Ascending aorta (tissue), 2 donors: ENCODE measurements at regions not wholly inside any gene's neighbourhood (a gene's known extent, or its start where the extent isn't known, plus 50 kb on each side); places are given as distances from the start of the nearest gene placed in this dataset.

Experiments used
- DNase-seq, 2 donors: peaks; one replicate each; pipeline ENCODE4 v3.0.0-alpha.2; 2019; ENCODE audit warnings: low spot score in 2 of 2
- H3K27ac ChIP-seq, 2 donors: fragments of 200-600 bp; sonication (generic); one replicate each; pipeline ENCODE4 v1.5.1; 2016 to 2017; ENCODE audit warnings: mild to moderate bottlenecking in 1 of 2
- H3K27me3 ChIP-seq: fragments of 200-600 bp; sonication (generic); one replicate; pipeline ENCODE4 v1.5.1; 2017
- H3K36me3 ChIP-seq, 2 donors: fragments of 200-600 bp; sonication (generic); one replicate each; pipeline ENCODE4 v1.5.1; 2016
- H3K4me1 ChIP-seq, 2 donors: fragments of 200-600 bp; sonication (generic); one replicate each; pipeline ENCODE4 v1.5.1; 2016 to 2017; ENCODE audit warnings: mild to moderate bottlenecking in 1 of 2
- H3K4me3 ChIP-seq, 2 donors: fragments of 200-600 bp; sonication (generic); one replicate each; pipeline ENCODE4 v1.5.1; 2016 to 2017; ENCODE audit warnings: mild to moderate bottlenecking in 1 of 2
- H3K9me3 ChIP-seq, 2 donors: fragments of 200-600 bp; sonication (generic); one replicate each; pipeline ENCODE4 v1.5.1; 2016
- intact Hi-C: fragments of 100-400 bp; cut with DNase I; formaldehyde crosslinking; loops from one replicate; pipeline ENCODE4 v1.15.1; 2023
- TF ChIP-seq, protein P1 (sequence below), 3 experiments: fragments of 200-600 bp in 2 of 3; fragments of 450-650 bp in 1 of 3; sonication (generic) in 2 of 3; IDR thresholded peaks; one replicate each; pipeline ENCODE4 v1.5.1; 2016 to 2019; ENCODE audit warnings: antibody characterized with exemption in 3 of 3, mild to moderate bottlenecking in 1 of 3, moderate library complexity in 1 of 3

- Histone ChIP-seq H3K4me3 (no peak overlapping the region), H3K9me3 (no peaks in the 10 kb centered on the region), H3K27ac (no peak overlapping the region), H3K27me3 (no peaks in the 10 kb centered on the region), H3K36me3 (no peaks in the 10 kb centered on the region), H3K4me1 (no peaks in the 10 kb centered on the region)
- intact Hi-C loops = no loop called here
- TF ChIP-seq, protein P1, sequence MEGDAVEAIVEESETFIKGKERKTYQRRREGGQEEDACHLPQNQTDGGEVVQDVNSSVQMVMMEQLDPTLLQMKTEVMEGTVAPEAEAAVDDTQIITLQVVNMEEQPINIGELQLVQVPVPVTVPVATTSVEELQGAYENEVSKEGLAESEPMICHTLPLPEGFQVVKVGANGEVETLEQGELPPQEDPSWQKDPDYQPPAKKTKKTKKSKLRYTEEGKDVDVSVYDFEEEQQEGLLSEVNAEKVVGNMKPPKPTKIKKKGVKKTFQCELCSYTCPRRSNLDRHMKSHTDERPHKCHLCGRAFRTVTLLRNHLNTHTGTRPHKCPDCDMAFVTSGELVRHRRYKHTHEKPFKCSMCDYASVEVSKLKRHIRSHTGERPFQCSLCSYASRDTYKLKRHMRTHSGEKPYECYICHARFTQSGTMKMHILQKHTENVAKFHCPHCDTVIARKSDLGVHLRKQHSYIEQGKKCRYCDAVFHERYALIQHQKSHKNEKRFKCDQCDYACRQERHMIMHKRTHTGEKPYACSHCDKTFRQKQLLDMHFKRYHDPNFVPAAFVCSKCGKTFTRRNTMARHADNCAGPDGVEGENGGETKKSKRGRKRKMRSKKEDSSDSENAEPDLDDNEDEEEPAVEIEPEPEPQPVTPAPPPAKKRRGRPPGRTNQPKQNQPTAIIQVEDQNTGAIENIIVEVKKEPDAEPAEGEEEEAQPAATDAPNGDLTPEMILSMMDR (IDR thresholded peaks at IDR 0.05) = no peak
- DNase-seq = no peak
Observed at GRCh38 chr5:165616490-165617405, 2111.3 kb downstream of the MAT2B start.

DNA sequence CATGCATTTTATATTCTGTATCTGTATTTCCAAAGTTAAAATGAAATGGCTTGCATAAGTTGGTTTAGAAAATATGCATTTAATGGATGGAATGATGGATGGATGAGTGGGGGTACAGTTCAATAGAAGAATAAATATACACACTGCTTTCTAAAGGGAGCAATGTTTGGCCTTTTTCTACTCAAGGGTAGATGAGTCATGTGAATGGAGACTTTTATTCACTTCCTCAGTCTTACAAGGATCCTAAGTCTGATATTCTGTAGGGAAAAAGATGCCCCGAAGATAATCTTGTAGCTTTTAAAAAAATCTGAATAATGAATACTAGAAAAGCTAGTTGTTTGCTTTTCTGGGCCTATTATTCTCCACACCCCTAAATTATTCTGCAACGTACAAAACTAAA lies 2112.1 kb downstream of the MAT2B start:
- TF ChIP-seq, protein P1 (IDR thresholded peaks at IDR 0.05) = no peak
- H3K4me1 ChIP-seq = no peaks in the 10 kb centered on the region
- intact Hi-C loops = no loop called here
- no peaks in the 10 kb centered on the region for H3K36me3 ChIP-seq
- no peaks in the 10 kb centered on the region for H3K9me3 ChIP-seq
- H3K27me3 ChIP-seq = no peaks in the 10 kb centered on the region
- DNase-seq = no peak
- H3K4me3 ChIP-seq = no peak overlapping the region
- no peak overlapping the region for H3K27ac ChIP-seq

- intact Hi-C loops = no loop called here
- no peak for DNase-seq
- TF ChIP-seq, protein P1 (IDR thresholded peaks at IDR 0.05) = no peak
- H3K4me1 ChIP-seq = no peaks in the 10 kb centered on the region
- no peaks in the 10 kb centered on the region for H3K36me3 ChIP-seq
- no peak overlapping the region for H3K27ac ChIP-seq
- no peak overlapping the region for H3K4me3 ChIP-seq
- H3K9me3 ChIP-seq = no peaks in the 10 kb centered on the region
- H3K27me3 ChIP-seq = no peaks in the 10 kb centered on the region
Observed at GRCh38 chr5:165620394-165620793, 2115.0 kb downstream of the MAT2B start.

DNA sequence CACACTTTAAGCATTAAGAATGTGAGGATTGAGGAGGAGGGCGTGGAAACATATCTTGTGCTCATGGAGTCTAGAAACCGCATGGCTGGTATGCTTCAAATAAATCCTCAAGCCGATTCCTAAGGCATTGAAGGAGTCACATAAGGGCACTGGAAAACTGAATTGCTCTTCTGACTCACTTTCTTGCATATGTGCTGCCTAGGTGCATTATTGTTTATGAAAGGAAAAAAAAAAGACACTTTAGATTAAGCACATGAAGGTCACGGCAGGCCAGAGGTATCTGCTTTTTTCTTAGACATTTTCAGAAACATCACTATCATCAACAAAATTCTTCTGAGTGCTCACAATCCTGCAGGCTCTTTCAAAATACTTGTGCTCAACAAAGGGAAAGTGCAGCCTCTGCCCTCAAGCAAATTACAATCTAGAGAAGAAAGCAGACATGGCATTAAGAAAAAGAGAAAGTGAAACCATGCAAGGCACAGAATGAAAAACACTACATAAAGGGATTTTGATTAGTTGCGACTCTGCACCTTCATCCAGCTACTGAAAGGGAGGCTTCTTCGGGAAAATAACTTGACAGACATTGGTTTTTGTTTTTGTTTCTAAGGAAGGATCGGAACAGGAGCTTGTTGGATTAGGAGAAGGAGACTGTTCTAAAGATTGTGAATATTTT lies 2117.6 kb downstream of the MAT2B start:
- Histone ChIP-seq H3K27ac (no peak overlapping the region), H3K36me3 (no peaks in the 10 kb centered on the region), H3K27me3 (no peaks in the 10 kb centered on the region), H3K9me3 (no peaks in the 10 kb centered on the region), H3K4me3 (no peak overlapping the region), H3K4me1 (no peaks in the 10 kb centered on the region)
- intact Hi-C loops = no loop called here
- TF ChIP-seq, protein P1 (IDR thresholded peaks at IDR 0.05) = no peak
- DNase-seq = no peak

- TF ChIP-seq, protein P1 (IDR thresholded peaks at IDR 0.05) = no peak
- H3K4me3 ChIP-seq = no peak overlapping the region
- no peaks in the 10 kb centered on the region for H3K27me3 ChIP-seq
- H3K4me1 ChIP-seq = no peaks in the 10 kb centered on the region
- intact Hi-C loops = no loop called here
- DNase-seq = no peak
- H3K36me3 ChIP-seq = no peaks in the 10 kb centered on the region
- H3K9me3 ChIP-seq = no peaks in the 10 kb centered on the region
- H3K27ac ChIP-seq = no peak overlapping the region
Observed at GRCh38 chr5:165624166-165624946, 2118.9 kb downstream of the MAT2B start.
